GM23338 (cell line): ENCODE measurements at regions not wholly inside any gene's neighbourhood (a gene's known extent, or its start where the extent isn't known, plus 50 kb on each side); places are given as distances from the start of the nearest gene placed in this dataset.

ENCODE experiments used
- ATAC-seq: fragments of 200-7000 bp; cut with Tn5 transposase; 3 replicates; pipeline ENCODE4 v1.9.1; 2020
- DNase-seq: peaks from one replicate; pipeline ENCODE4 v3.0.0-alpha.2; 2015; ENCODE audit warnings: low spot score
- H2AFZ ChIP-seq: fragments of 200-600 bp; sonication (generic); 2 replicates; pipeline ENCODE4 v1.8.0; 2016; ENCODE audit warnings: antibody characterized with exemption, mild to moderate bottlenecking, moderate library complexity
- H3F3A ChIP-seq: fragments of 200-600 bp; sonication (generic); replicated peaks from 2 replicates; pipeline ENCODE4 v1.8.0; 2017; ENCODE audit warnings: antibody characterized with exemption, mixed run types, low read depth
- H3K27ac ChIP-seq: fragments of 200-600 bp; sonication (generic); 2 replicates; pipeline ENCODE4 v1.6.1; 2016; ENCODE audit warnings: low read depth
- H3K27me3 ChIP-seq: fragments of 200-600 bp; sonication (generic); 2 replicates; pipeline ENCODE4 v1.8.0; 2016; ENCODE audit warnings: mild to moderate bottlenecking, mixed run types, moderate library complexity; ENCODE audit not compliant: insufficient read depth
- H3K36me3 ChIP-seq: fragments of 200-600 bp; sonication (generic); 2 replicates; pipeline ENCODE4 v1.8.0; 2016; ENCODE audit warnings: mild to moderate bottlenecking; ENCODE audit not compliant: insufficient read depth
- H3K4me1 ChIP-seq: fragments of 200-600 bp; sonication (generic); 2 replicates; pipeline ENCODE4 v1.8.0; 2016; ENCODE audit warnings: mild to moderate bottlenecking, moderate library complexity; ENCODE audit not compliant: insufficient read depth
- H3K4me2 ChIP-seq: fragments of 200-600 bp; sonication (generic); 2 replicates; pipeline ENCODE4 v1.7.1; 2017; ENCODE audit warnings: mixed run types
- H3K4me3 ChIP-seq: fragments of 200-600 bp; sonication (generic); 2 replicates; pipeline ENCODE4 v1.6.1; 2016; ENCODE audit warnings: mixed run types
- H3K79me2 ChIP-seq: fragments of 200-600 bp; sonication (generic); replicated peaks from 2 replicates; pipeline ENCODE4 v1.8.0; 2017; ENCODE audit warnings: mild to moderate bottlenecking; ENCODE audit not compliant: insufficient read depth
- H3K9me2 ChIP-seq: fragments of 200-600 bp; sonication (generic); 2 replicates; pipeline ENCODE4 v1.8.0; 2017; ENCODE audit not compliant: insufficient read depth
- H4K20me1 ChIP-seq: fragments of 200-600 bp; sonication (generic); replicated peaks from 2 replicates; pipeline ENCODE4 v1.8.0; 2017; ENCODE audit warnings: mild to moderate bottlenecking; ENCODE audit not compliant: insufficient read depth
- H3K27ac Mint-ChIP-seq: 2 replicates; pipeline ENCODE4 v1.8.0; 2020; ENCODE audit warnings: inconsistent platforms, mild to moderate bottlenecking, moderate library complexity, mixed read lengths
- H3K27me3 Mint-ChIP-seq: 3 replicates; pipeline ENCODE4 v1.8.0; 2022; ENCODE audit warnings: low read depth, mild to moderate bottlenecking, moderate library complexity, mixed read lengths, inconsistent platforms; ENCODE audit not compliant: insufficient read depth, poor library complexity
- H3K36me3 Mint-ChIP-seq: 3 replicates; pipeline ENCODE4 v1.8.0; 2021; ENCODE audit warnings: low read depth, mild to moderate bottlenecking, inconsistent platforms, moderate library complexity, mixed read lengths
- H3K4me1 Mint-ChIP-seq: 3 replicates; pipeline ENCODE4 v1.8.0; 2020; ENCODE audit warnings: mild to moderate bottlenecking, inconsistent platforms, mixed read lengths
- H3K4me3 Mint-ChIP-seq: 3 replicates; pipeline ENCODE4 v1.8.0; 2021; ENCODE audit warnings: moderate library complexity, mild to moderate bottlenecking, inconsistent platforms, mixed read lengths
- H3K9me3 Mint-ChIP-seq: 3 replicates; pipeline ENCODE4 v1.8.0; 2020; ENCODE audit warnings: moderate library complexity, mild to moderate bottlenecking, inconsistent platforms, mixed read lengths
- CREB1 ChIP-seq: fragments of 250-450 bp; sonication (Bioruptor Pico); IDR thresholded peaks from 2 replicates; pipeline ENCODE4 v1.5.0; 2020; ENCODE audit warnings: low read depth, mild to moderate bottlenecking, moderate library complexity
- EZH2 ChIP-seq: fragments of 200-600 bp; sonication (generic); IDR thresholded peaks from one replicate; pipeline ENCODE4 v1.8.0; 2017; ENCODE audit warnings: antibody characterized with exemption, mild to moderate bottlenecking, low read depth; ENCODE audit not compliant: unreplicated experiment
- EZH2phosphoT487 ChIP-seq: fragments of 200-600 bp; sonication (generic); IDR thresholded peaks from one replicate; pipeline ENCODE4 v1.8.1; 2018; ENCODE audit warnings: antibody characterized with exemption; ENCODE audit not compliant: unreplicated experiment
- JUNB ChIP-seq: IDR thresholded peaks from one replicate; pipeline ENCODE4 v1.6.1; 2016; ENCODE audit warnings: antibody characterized with exemption; ENCODE audit not compliant: unreplicated experiment
- NANOG ChIP-seq: IDR thresholded peaks from 2 replicates; pipeline ENCODE4 v1.6.1; 2016; ENCODE audit warnings: antibody characterized with exemption, borderline replicate concordance
- POLR2AphosphoS5 ChIP-seq: IDR thresholded peaks from 2 replicates; pipeline ENCODE4 v1.6.1; 2016; ENCODE audit warnings: antibody characterized with exemption, low read depth
- STAT1 ChIP-seq: IDR thresholded peaks from one replicate; pipeline ENCODE4 v1.6.1; 2016; ENCODE audit warnings: antibody characterized with exemption; ENCODE audit not compliant: unreplicated experiment
- ZNF114 ChIP-seq: fragments of 250-450 bp; sonication (Bioruptor Pico); IDR thresholded peaks from 2 replicates; pipeline ENCODE4 v1.5.0; 2020; ENCODE audit warnings: mild to moderate bottlenecking, moderate library complexity
- ZNF331 ChIP-seq: fragments of 250-450 bp; sonication (Bioruptor Pico); IDR thresholded peaks from 2 replicates; pipeline ENCODE4 v1.5.0; 2020; ENCODE audit warnings: low read depth, mild to moderate bottlenecking, moderate library complexity
- TF ChIP-seq, protein P1 (sequence below): fragments of 250-450 bp; sonication (Bioruptor Pico); IDR thresholded peaks from 2 replicates; pipeline ENCODE4 v1.5.0; 2020; ENCODE audit warnings: mild to moderate bottlenecking, moderate library complexity
- TF ChIP-seq, protein P2 (sequence below), 2 experiments: fragments of 200-600 bp in 1 of 2; sonication (generic) in 1 of 2; conservative IDR thresholded peaks; 2 replicates each; pipeline versions ENCODE4 v1.5.1 to v1.6.1; 2016 to 2017; ENCODE audit warnings: antibody characterized with exemption in 2 of 2, low read depth in 2 of 2, mild to moderate bottlenecking in 2 of 2, moderate library complexity in 1 of 2
- TF ChIP-seq, protein P3 (sequence below): IDR thresholded peaks from one replicate; pipeline ENCODE4 v1.6.1; 2018; ENCODE audit warnings: antibody characterized with exemption; ENCODE audit not compliant: unreplicated experiment
- TF ChIP-seq, protein P4 (sequence below): IDR thresholded peaks from 2 replicates; pipeline ENCODE4 v1.6.1; 2016; ENCODE audit warnings: antibody characterized with exemption

DNA sequence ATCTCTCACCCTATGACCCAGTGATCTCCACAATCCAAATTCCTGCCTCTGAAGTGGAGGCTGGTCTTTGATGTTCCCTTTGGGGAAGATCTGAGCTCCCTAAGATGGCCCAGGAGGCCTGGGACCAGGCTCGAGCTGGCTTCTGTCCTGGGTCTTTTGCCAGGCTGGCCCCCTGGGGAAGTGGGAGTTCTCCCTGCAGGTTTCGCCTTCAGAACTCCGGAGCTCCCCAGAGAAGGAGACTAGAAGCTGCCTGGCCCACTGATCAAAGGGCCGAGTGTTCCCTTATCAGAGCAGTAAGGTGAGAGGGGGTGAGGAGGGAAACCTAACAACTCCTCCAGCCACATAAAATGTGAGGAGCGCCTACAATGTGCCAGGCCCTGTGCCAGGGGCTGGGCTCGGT lies 147.1 kb downstream of the IRF8 start:
- TF ChIP-seq JUNB, result no peak
- TF ChIP-seq POLR2AphosphoS5, result no peak
- TF ChIP-seq STAT1, result no peak
- no peak for TF ChIP-seq EZH2phosphoT487
- TF ChIP-seq, protein P1, sequence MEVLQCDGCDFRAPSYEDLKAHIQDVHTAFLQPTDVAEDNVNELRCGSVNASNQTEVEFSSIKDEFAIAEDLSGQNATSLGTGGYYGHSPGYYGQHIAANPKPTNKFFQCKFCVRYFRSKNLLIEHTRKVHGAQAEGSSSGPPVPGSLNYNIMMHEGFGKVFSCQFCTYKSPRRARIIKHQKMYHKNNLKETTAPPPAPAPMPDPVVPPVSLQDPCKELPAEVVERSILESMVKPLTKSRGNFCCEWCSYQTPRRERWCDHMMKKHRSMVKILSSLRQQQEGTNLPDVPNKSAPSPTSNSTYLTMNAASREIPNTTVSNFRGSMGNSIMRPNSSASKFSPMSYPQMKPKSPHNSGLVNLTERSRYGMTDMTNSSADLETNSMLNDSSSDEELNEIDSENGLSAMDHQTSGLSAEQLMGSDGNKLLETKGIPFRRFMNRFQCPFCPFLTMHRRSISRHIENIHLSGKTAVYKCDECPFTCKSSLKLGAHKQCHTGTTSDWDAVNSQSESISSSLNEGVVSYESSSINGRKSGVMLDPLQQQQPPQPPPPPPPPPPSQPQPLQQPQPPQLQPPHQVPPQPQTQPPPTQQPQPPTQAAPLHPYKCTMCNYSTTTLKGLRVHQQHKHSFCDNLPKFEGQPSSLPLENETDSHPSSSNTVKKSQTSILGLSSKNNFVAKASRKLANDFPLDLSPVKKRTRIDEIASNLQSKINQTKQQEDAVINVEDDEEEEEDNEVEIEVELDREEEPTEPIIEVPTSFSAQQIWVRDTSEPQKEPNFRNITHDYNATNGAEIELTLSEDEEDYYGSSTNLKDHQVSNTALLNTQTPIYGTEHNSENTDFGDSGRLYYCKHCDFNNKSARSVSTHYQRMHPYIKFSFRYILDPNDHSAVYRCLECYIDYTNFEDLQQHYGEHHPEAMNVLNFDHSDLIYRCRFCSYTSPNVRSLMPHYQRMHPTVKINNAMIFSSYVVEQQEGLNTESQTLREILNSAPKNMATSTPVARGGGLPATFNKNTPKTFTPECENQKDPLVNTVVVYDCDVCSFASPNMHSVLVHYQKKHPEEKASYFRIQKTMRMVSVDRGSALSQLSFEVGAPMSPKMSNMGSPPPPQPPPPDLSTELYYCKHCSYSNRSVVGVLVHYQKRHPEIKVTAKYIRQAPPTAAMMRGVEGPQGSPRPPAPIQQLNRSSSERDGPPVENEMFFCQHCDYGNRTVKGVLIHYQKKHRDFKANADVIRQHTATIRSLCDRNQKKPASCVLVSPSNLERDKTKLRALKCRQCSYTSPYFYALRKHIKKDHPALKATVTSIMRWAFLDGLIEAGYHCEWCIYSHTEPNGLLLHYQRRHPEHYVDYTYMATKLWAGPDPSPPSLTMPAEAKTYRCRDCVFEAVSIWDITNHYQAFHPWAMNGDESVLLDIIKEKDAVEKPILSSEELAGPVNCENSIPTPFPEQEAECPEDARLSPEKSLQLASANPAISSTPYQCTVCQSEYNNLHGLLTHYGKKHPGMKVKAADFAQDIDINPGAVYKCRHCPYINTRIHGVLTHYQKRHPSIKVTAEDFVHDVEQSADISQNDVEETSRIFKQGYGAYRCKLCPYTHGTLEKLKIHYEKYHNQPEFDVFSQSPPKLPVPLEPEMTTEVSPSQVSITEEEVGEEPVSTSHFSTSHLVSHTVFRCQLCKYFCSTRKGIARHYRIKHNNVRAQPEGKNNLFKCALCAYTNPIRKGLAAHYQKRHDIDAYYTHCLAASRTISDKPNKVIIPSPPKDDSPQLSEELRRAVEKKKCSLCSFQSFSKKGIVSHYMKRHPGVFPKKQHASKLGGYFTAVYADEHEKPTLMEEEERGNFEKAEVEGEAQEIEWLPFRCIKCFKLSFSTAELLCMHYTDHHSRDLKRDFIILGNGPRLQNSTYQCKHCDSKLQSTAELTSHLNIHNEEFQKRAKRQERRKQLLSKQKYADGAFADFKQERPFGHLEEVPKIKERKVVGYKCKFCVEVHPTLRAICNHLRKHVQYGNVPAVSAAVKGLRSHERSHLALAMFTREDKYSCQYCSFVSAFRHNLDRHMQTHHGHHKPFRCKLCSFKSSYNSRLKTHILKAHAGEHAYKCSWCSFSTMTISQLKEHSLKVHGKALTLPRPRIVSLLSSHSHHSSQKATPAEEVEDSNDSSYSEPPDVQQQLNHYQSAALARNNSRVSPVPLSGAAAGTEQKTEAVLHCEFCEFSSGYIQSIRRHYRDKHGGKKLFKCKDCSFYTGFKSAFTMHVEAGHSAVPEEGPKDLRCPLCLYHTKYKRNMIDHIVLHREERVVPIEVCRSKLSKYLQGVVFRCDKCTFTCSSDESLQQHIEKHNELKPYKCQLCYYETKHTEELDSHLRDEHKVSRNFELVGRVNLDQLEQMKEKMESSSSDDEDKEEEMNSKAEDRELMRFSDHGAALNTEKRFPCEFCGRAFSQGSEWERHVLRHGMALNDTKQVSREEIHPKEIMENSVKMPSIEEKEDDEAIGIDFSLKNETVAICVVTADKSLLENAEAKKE (CRISPR knock-in tag), result no peak
- TF ChIP-seq, protein P2, sequence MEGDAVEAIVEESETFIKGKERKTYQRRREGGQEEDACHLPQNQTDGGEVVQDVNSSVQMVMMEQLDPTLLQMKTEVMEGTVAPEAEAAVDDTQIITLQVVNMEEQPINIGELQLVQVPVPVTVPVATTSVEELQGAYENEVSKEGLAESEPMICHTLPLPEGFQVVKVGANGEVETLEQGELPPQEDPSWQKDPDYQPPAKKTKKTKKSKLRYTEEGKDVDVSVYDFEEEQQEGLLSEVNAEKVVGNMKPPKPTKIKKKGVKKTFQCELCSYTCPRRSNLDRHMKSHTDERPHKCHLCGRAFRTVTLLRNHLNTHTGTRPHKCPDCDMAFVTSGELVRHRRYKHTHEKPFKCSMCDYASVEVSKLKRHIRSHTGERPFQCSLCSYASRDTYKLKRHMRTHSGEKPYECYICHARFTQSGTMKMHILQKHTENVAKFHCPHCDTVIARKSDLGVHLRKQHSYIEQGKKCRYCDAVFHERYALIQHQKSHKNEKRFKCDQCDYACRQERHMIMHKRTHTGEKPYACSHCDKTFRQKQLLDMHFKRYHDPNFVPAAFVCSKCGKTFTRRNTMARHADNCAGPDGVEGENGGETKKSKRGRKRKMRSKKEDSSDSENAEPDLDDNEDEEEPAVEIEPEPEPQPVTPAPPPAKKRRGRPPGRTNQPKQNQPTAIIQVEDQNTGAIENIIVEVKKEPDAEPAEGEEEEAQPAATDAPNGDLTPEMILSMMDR (conservative IDR thresholded peaks at IDR 0.05; ENCODE audit: low read depth in 2 of 2), result no peak
- no peak for TF ChIP-seq EZH2
- TF ChIP-seq, protein P3, sequence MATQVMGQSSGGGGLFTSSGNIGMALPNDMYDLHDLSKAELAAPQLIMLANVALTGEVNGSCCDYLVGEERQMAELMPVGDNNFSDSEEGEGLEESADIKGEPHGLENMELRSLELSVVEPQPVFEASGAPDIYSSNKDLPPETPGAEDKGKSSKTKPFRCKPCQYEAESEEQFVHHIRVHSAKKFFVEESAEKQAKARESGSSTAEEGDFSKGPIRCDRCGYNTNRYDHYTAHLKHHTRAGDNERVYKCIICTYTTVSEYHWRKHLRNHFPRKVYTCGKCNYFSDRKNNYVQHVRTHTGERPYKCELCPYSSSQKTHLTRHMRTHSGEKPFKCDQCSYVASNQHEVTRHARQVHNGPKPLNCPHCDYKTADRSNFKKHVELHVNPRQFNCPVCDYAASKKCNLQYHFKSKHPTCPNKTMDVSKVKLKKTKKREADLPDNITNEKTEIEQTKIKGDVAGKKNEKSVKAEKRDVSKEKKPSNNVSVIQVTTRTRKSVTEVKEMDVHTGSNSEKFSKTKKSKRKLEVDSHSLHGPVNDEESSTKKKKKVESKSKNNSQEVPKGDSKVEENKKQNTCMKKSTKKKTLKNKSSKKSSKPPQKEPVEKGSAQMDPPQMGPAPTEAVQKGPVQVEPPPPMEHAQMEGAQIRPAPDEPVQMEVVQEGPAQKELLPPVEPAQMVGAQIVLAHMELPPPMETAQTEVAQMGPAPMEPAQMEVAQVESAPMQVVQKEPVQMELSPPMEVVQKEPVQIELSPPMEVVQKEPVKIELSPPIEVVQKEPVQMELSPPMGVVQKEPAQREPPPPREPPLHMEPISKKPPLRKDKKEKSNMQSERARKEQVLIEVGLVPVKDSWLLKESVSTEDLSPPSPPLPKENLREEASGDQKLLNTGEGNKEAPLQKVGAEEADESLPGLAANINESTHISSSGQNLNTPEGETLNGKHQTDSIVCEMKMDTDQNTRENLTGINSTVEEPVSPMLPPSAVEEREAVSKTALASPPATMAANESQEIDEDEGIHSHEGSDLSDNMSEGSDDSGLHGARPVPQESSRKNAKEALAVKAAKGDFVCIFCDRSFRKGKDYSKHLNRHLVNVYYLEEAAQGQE, result no peak
- TF ChIP-seq CREB1 (CRISPR knock-in tag), result no peak
- TF ChIP-seq, protein P4, sequence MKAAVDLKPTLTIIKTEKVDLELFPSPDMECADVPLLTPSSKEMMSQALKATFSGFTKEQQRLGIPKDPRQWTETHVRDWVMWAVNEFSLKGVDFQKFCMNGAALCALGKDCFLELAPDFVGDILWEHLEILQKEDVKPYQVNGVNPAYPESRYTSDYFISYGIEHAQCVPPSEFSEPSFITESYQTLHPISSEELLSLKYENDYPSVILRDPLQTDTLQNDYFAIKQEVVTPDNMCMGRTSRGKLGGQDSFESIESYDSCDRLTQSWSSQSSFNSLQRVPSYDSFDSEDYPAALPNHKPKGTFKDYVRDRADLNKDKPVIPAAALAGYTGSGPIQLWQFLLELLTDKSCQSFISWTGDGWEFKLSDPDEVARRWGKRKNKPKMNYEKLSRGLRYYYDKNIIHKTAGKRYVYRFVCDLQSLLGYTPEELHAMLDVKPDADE, result no peak
- TF ChIP-seq ZNF331, result no peak
- TF ChIP-seq ZNF114 (CRISPR knock-in tag), result no peak
- TF ChIP-seq NANOG, result no peak
- peaks cover 12% of the 10 kb centered on the region for H3K4me1 Mint-ChIP-seq
- no peaks in the 10 kb centered on the region for H3K27me3 ChIP-seq

More for the DNA sequence above, 147.1 kb downstream of the IRF8 start:
- no peaks in the 10 kb centered on the region for H3F3A ChIP-seq
- no peaks in the 10 kb centered on the region for H4K20me1 ChIP-seq
- no peak overlapping the region for H3K27ac ChIP-seq
- H3K4me3 Mint-ChIP-seq, result no peak overlapping the region
- H2AFZ ChIP-seq, result no peak overlapping the region
- H3K36me3 Mint-ChIP-seq, result no peaks in the 10 kb centered on the region
- no peaks in the 10 kb centered on the region for H3K79me2 ChIP-seq
- H3K27me3 Mint-ChIP-seq, result peaks cover 24% of the 10 kb centered on the region
- DNase-seq, result no peak
- no peaks in the 10 kb centered on the region for H3K36me3 ChIP-seq
- no peaks in the 10 kb centered on the region for H3K9me3 Mint-ChIP-seq
- no peaks in the 10 kb centered on the region for H3K4me1 ChIP-seq
- 0 out of 2 replicates have a peak, but pooled peaks cover 4% of the 10 kb centered on the region for H3K9me2 ChIP-seq
- H3K4me2 ChIP-seq, result no peak overlapping the region
- no peak for ATAC-seq
- no peak overlapping the region for H3K27ac Mint-ChIP-seq
- no peak overlapping the region for H3K4me3 ChIP-seq
